Liver (tissue), 8 donors: ENCODE measurements at regions not wholly inside any gene's neighbourhood (a gene's known extent, or its start where the extent isn't known, plus 50 kb on each side); places are given as distances from the start of the nearest gene placed in this dataset.
"Not testable (repeated sequence)": the region's sequence is repeated elsewhere in the genome, so short reads cannot be mapped to it uniquely, and the experiment has no call there.

Source experiments
- DNase-seq: peaks from one replicate; pipeline ENCODE4 v3.0.0-alpha.2; 2017; ENCODE audit warnings: low spot score
- H3K27ac ChIP-seq, 2 donors: one replicate each; pipeline ENCODE4 v1.7.0; 2013; ENCODE audit warnings: inconsistent platforms in 2 of 2, low read length in 2 of 2, control low read depth in 1 of 2, low read depth in 1 of 2, mild to moderate bottlenecking in 1 of 2
- H3K27me3 ChIP-seq, 4 donors: one replicate each; pipeline versions ENCODE4 v1.6.1 to v1.7.0; 2013; ENCODE audit warnings: low read length in 3 of 4, inconsistent platforms in 1 of 4, mild to moderate bottlenecking in 1 of 4, moderate library complexity in 1 of 4; ENCODE audit not compliant: control insufficient read depth in 4 of 4, insufficient read depth in 4 of 4
- H3K36me3 ChIP-seq, 4 donors: one replicate each; pipeline versions ENCODE4 v1.6.1 to v1.7.0; 2013; ENCODE audit warnings: low read length in 3 of 4, mild to moderate bottlenecking in 3 of 4, low read depth in 1 of 4, moderate library complexity in 1 of 4; ENCODE audit not compliant: control insufficient read depth in 4 of 4, insufficient read depth in 3 of 4
- H3K4me1 ChIP-seq, 4 donors: one replicate each; pipeline versions ENCODE4 v1.6.1 to v1.7.0; 2013; ENCODE audit warnings: low read length in 3 of 4, mild to moderate bottlenecking in 3 of 4, moderate library complexity in 1 of 4; ENCODE audit not compliant: control insufficient read depth in 4 of 4, insufficient read depth in 4 of 4
- H3K4me3 ChIP-seq, 3 donors: one replicate each; pipeline versions ENCODE4 v1.6.1 to v1.7.0; 2013; ENCODE audit warnings: low read length in 3 of 3, control low read depth in 1 of 3, low read depth in 1 of 3, mild to moderate bottlenecking in 1 of 3
- H3K9ac ChIP-seq, 2 donors: one replicate each; pipeline ENCODE4 v1.7.0; 2013; ENCODE audit warnings: low read length in 2 of 2, mild to moderate bottlenecking in 2 of 2, moderate library complexity in 2 of 2, control low read depth in 1 of 2, low read depth in 1 of 2
- H3K9me3 ChIP-seq, 4 donors: one replicate each; pipeline versions ENCODE4 v1.6.1 to v1.7.0; 2013; ENCODE audit warnings: low read length in 3 of 4; ENCODE audit not compliant: control insufficient read depth in 4 of 4
- ATF3 ChIP-seq: IDR thresholded peaks from 2 replicates; pipeline ENCODE4 v1.6.1; 2016; ENCODE audit warnings: antibody characterized with exemption
- EGR1 ChIP-seq, 2 donors: IDR thresholded peaks; 2 replicates each; pipeline ENCODE4 v1.6.1; 2016 to 2018; ENCODE audit warnings: antibody characterized with exemption in 2 of 2, low read depth in 2 of 2
- FOXA2 ChIP-seq: IDR thresholded peaks from 2 replicates; pipeline ENCODE4 v1.6.1; 2016; ENCODE audit warnings: antibody characterized with exemption
- GABPA ChIP-seq, 2 donors: IDR thresholded peaks in 1 of 2; conservative IDR thresholded peaks in 1 of 2; 2 replicates each; pipeline ENCODE4 v1.6.1; 2016; ENCODE audit warnings: antibody characterized with exemption in 2 of 2, mild to moderate bottlenecking in 1 of 2, moderate library complexity in 1 of 2
- HNF4A ChIP-seq, 2 donors: conservative IDR thresholded peaks; 2 replicates each; pipeline ENCODE4 v1.6.1; 2016; ENCODE audit warnings: antibody characterized with exemption in 2 of 2, mild to moderate bottlenecking in 2 of 2
- HNF4G ChIP-seq: IDR thresholded peaks from 2 replicates; pipeline ENCODE4 v1.6.1; 2016; ENCODE audit warnings: antibody characterized with exemption
- JUND ChIP-seq, 2 donors: IDR thresholded peaks; 2 replicates each; pipeline ENCODE4 v1.6.1; 2016; ENCODE audit warnings: antibody characterized with exemption in 2 of 2
- MAX ChIP-seq: IDR thresholded peaks from 2 replicates; pipeline ENCODE4 v1.6.1; 2016; ENCODE audit warnings: antibody characterized with exemption
- NR2F2 ChIP-seq: IDR thresholded peaks from 2 replicates; pipeline ENCODE4 v1.6.1; 2016; ENCODE audit warnings: antibody characterized with exemption
- RAD21 ChIP-seq, 2 donors: IDR thresholded peaks; 2 replicates each; pipeline ENCODE4 v1.6.1; 2016; ENCODE audit warnings: antibody characterized with exemption in 2 of 2, mild to moderate bottlenecking in 2 of 2
- REST ChIP-seq: IDR thresholded peaks from 2 replicates; pipeline ENCODE4 v1.6.1; 2016; ENCODE audit warnings: antibody characterized with exemption, mild to moderate bottlenecking
- RXRA ChIP-seq, 2 donors: IDR thresholded peaks; 2 replicates each; pipeline ENCODE4 v1.6.1; 2017 to 2018; ENCODE audit warnings: antibody characterized with exemption in 2 of 2, mild to moderate bottlenecking in 1 of 2
- TAF1 ChIP-seq: conservative IDR thresholded peaks from 2 replicates; pipeline ENCODE4 v1.6.1; 2016; ENCODE audit warnings: antibody characterized with exemption, mild to moderate bottlenecking
- YY1 ChIP-seq: IDR thresholded peaks from 2 replicates; pipeline ENCODE4 v1.6.1; 2016; ENCODE audit warnings: antibody characterized with exemption, mild to moderate bottlenecking
- WGBS: extraction: QIAGEN DNeasy Blood & Tissue Kit; methylation state at CpG from one replicate; pipeline ENCODE4 v1.1.7; 2013; 5-methylcytosine and 5-hydroxymethylcytosine counted together
- TF ChIP-seq, protein P1 (sequence below): IDR thresholded peaks from 2 replicates; pipeline ENCODE4 v1.6.1; 2016; ENCODE audit warnings: antibody characterized with exemption
- TF ChIP-seq, protein P2 (sequence below): fragments of 150-350 bp; IDR thresholded peaks from 2 replicates; pipeline ENCODE4 v1.5.1; 2017; ENCODE audit warnings: improper control_type of control experiment, low read depth, low read length; ENCODE audit not compliant: missing input control
- donor health status: healthy.
- donor health status: healthy.
- donor health status: healthy.
- donor health status: healthy.
- donor health status: healthy.

DNA sequence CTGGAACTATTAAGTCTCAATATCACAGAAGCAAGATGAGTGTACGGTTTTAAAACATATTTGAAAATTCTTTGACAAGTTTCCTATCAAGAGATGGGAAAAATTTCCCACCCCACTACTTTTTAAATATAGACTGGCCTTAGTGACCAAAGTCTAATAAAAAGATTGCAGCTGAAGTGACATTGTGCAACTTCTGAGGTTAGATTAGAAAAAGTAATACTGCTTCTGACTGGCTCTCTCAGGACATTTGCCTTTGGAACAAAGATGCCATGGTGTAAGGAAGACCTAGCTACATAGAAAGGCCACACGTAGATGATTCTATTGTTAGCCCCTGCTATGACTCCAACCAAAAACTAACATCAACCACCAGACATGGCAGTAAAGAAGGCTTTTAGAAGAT, 138.7 kb upstream of the FAM47C start:
- Histone ChIP-seq H3K27me3 (no peaks in the 10 kb centered on the region), H3K9me3 (no peaks in the 10 kb centered on the region), H3K27ac (no peak overlapping the region), H3K9ac (no peak overlapping the region), H3K4me3 (no peak overlapping the region), H3K4me1 (peaks cover 0 to 4% (median 0%) of the 10 kb centered on the region in 4 donors), H3K36me3 (no peaks in the 10 kb centered on the region)
- 60% methylated on average over 2 of the region's 2 CpGs for WGBS
- DNase-seq, result no peak
- TF ChIP-seq JUND (IDR thresholded peaks at IDR 0.05) (no peak), HNF4A (conservative IDR thresholded peaks at IDR 0.05) (peak; percentile 17 to 21), NR2F2 (no peak)

DNA sequence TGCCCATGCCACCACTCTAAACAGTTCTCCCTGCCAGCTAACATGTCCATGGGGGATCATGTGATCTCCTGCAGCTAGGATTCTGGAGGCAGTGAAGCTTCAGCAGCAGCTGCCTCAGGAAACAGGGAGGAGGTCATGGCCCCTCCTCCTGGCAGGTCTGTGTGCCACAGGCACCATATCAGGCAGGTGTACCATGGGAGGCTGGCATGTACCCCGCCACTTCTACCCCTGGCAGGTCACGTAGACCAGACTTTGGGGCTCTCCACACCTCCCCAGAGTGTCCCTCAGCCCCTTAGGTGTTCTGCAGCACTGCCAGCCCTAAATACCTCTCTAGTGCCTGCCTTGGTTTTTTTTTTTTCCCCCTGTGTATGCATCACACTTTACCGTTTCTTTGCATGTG, 110.5 kb upstream of the FAM47C start:
- H3K27me3 ChIP-seq, result no peaks in the 10 kb centered on the region
- H3K36me3 ChIP-seq, result no peaks in the 10 kb centered on the region
- no peak for DNase-seq
- H3K27ac ChIP-seq, result no peak overlapping the region
- 92% methylated on average over 3 of the region's 3 CpGs for WGBS
- no peaks in the 10 kb centered on the region for H3K9me3 ChIP-seq
- TF ChIP-seq YY1 (no peak), REST (no peak), MAX (no peak), RXRA (IDR thresholded peaks at IDR 0.05) (no peak), RAD21 (IDR thresholded peaks at IDR 0.05) (no peak), GABPA (IDR thresholded peaks at IDR 0.05 in 1 of 2, conservative IDR thresholded peaks at IDR 0.05 in 1 of 2) (no peak), FOXA2 (no peak), EGR1 (IDR thresholded peaks at IDR 0.05; ENCODE audit: low read depth in 2 of 2) (no peak), TAF1 (no peak), ATF3 (no peak)
- TF ChIP-seq, protein P1, sequence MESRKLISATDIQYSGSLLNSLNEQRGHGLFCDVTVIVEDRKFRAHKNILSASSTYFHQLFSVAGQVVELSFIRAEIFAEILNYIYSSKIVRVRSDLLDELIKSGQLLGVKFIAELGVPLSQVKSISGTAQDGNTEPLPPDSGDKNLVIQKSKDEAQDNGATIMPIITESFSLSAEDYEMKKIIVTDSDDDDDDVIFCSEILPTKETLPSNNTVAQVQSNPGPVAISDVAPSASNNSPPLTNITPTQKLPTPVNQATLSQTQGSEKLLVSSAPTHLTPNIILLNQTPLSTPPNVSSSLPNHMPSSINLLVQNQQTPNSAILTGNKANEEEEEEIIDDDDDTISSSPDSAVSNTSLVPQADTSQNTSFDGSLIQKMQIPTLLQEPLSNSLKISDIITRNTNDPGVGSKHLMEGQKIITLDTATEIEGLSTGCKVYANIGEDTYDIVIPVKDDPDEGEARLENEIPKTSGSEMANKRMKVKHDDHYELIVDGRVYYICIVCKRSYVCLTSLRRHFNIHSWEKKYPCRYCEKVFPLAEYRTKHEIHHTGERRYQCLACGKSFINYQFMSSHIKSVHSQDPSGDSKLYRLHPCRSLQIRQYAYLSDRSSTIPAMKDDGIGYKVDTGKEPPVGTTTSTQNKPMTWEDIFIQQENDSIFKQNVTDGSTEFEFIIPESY, result no peak
- no peak overlapping the region for H3K4me3 ChIP-seq
- H3K4me1 ChIP-seq, result no peaks in the 10 kb centered on the region
- no peak overlapping the region for H3K9ac ChIP-seq

DNA sequence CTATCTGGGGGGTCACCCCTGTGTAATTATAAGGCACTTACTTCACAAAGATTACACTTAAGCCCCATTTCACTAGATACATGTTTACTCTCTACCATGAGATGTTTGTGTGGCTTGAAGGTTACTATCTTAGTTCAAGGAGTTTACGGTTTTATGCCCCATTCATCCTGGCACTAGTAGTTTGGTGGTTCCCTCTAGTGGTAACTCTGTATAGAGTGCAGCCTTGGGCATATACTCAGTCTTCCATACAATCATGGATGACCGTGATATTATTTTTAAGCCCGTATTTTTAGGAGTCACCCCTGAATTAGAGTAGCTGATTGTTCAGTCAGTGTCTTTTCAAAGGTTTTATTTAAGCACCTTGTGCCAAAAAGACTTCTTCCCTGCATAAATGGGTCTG, 109.9 kb upstream of the FAM47C start:
- Histone ChIP-seq H3K9ac (no peak overlapping the region), H3K4me1 (no peaks in the 10 kb centered on the region), H3K27ac (no peak overlapping the region), H3K36me3 (no peaks in the 10 kb centered on the region), H3K27me3 (no peaks in the 10 kb centered on the region), H3K9me3 (no peaks in the 10 kb centered on the region), H3K4me3 (no peak overlapping the region)
- TF ChIP-seq RAD21 (IDR thresholded peaks at IDR 0.05) (peak; percentile 64 to 78), NR2F2 (no peak), FOXA2 (no peak), HNF4G (no peak), GABPA (IDR thresholded peaks at IDR 0.05 in 1 of 2, conservative IDR thresholded peaks at IDR 0.05 in 1 of 2) (no peak)
- TF ChIP-seq, protein P2, sequence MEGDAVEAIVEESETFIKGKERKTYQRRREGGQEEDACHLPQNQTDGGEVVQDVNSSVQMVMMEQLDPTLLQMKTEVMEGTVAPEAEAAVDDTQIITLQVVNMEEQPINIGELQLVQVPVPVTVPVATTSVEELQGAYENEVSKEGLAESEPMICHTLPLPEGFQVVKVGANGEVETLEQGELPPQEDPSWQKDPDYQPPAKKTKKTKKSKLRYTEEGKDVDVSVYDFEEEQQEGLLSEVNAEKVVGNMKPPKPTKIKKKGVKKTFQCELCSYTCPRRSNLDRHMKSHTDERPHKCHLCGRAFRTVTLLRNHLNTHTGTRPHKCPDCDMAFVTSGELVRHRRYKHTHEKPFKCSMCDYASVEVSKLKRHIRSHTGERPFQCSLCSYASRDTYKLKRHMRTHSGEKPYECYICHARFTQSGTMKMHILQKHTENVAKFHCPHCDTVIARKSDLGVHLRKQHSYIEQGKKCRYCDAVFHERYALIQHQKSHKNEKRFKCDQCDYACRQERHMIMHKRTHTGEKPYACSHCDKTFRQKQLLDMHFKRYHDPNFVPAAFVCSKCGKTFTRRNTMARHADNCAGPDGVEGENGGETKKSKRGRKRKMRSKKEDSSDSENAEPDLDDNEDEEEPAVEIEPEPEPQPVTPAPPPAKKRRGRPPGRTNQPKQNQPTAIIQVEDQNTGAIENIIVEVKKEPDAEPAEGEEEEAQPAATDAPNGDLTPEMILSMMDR, result peak; percentile 50
- DNase-seq, result no peak
- 24% methylated on average over 3 of the region's 3 CpGs for WGBS

GRCh38 chrX:36904561-36904960, 103.6 kb upstream of the FAM47C start:
- WGBS, result 95% methylated on average over 3 of the region's 3 CpGs

More at GRCh38 chrX:36904561-36904960, 103.6 kb upstream of the FAM47C start:
- not testable (repeated sequence) for H3K4me3 ChIP-seq, H3K9me3 ChIP-seq, H3K36me3 ChIP-seq, DNase-seq, H3K4me1 ChIP-seq, H3K9ac ChIP-seq, H3K27ac ChIP-seq, H3K27me3 ChIP-seq
